Motor neuron (in vitro differentiated cells): ENCODE measurements at regions not wholly inside any gene's neighbourhood (a gene's known extent, or its start where the extent isn't known, plus 50 kb on each side); places are given as distances from the start of the nearest gene placed in this dataset.
"Not testable (repeated sequence)": the region's sequence is repeated elsewhere in the genome, so short reads cannot be mapped to it uniquely, and the experiment has no call there.

Source experiments
- ATAC-seq, 8 experiments: fragments of 200-7000 bp; cut with Tn5 transposase; replicated peaks in 6 of 8; 2 replicates each; pipeline ENCODE4 v1.8.0; 2021; ENCODE audit warnings: mild to moderate bottlenecking in 8 of 8, moderate library complexity in 8 of 8
- H3K27ac ChIP-seq, 2 donors: fragments of 250-450 bp; sonication (Bioruptor Pico); 2 replicates each; pipeline ENCODE4 v1.9.0; 2021; ENCODE audit warnings: antibody characterized with exemption in 2 of 2, mild to moderate bottlenecking in 2 of 2, moderate library complexity in 1 of 2
- H3K4me1 ChIP-seq, 2 donors: fragments of 250-450 bp; sonication (Bioruptor Pico); replicated peaks in 1 of 2; 2 replicates each; pipeline ENCODE4 v1.6.1; 2021; ENCODE audit warnings: antibody characterized with exemption in 2 of 2, mild to moderate bottlenecking in 2 of 2, moderate library complexity in 1 of 2
- H3K4me3 ChIP-seq, 5 donors: fragments of 250-450 bp; sonication (Bioruptor Pico); 2 replicates each; pipeline ENCODE4 v1.9.0; 2021; ENCODE audit warnings: antibody characterized with exemption in 5 of 5, mild to moderate bottlenecking in 5 of 5, moderate library complexity in 4 of 5
- WGBS, 10 experiments: fragments of 450-650 bp; shearing (Covaris generic); methylation state at CpG; one replicate each; pipeline ENCODE4 v1.0.0; 2022; 5-methylcytosine and 5-hydroxymethylcytosine counted together
- in situ Hi-C, 9 experiments: fragments of 400-800 bp; cut with MboI; loops; one replicate each; pipeline ENCODE4 v1.15.0; 2021; ENCODE audit warnings: low sequenced_read_pairs in 9 of 9, low pct_unique_long_range_greater_than_20kb in 2 of 9; ENCODE audit not compliant: unreplicated experiment in 9 of 9

DNA sequence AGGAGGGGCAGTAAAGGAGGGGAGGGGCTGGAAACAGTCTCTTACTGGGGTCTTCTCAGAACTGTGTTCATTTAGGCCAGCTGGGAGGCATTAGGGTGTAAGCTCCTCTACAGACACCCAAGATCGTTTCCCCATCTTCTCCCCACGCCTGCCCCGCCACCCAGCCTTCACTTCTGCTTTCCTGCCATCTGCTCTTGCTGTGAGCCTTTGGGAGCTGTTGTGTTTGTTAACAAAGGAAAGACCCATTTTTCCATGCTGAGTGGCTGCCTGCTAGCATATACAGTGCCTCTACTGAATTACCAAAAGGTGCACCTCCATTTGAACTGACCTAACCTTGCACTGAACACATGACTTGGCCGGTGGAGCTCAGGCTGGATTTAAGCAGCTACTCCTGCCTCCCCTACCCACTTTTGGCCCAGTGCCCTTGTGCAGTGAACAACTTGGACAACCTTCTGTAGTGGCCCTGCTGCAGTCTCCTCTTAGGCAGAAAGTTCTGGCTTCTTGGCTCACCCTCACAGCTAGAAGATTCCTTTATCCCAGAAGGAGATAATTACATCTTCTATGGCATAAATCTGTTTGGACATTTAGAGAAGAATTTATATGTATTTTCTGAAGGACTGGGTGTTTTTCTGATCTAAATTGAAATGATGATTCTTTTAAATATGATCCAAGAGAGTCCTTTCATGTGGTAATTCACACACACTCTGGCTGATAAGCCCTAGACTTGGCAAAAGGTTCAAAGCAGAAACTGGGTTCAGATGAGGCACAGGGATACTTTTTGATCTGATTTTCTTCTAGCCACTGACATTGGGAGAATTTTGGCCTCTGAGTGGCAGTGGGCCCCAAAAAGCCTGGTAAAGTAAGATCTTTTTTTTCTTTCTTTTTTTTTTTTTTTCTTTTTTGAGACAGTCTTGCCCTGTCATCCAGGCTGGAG, 81.9 kb upstream of the HNF1B start:
- in situ Hi-C loops: no loop called here
- Histone ChIP-seq H3K4me1 (peaks cover 0 to 3% of the 10 kb centered on the region in 2 donors), H3K27ac (no peak overlapping the region), H3K4me3 (no peak overlapping the region)
- ATAC-seq: no peak
- 58 to 100% (median 69%) methylated on average over 1 to 4 of the region's 4 CpGs; no CpG with 5 or more reads in 5 of the 10 experiments for WGBS, 10 experiments

DNA sequence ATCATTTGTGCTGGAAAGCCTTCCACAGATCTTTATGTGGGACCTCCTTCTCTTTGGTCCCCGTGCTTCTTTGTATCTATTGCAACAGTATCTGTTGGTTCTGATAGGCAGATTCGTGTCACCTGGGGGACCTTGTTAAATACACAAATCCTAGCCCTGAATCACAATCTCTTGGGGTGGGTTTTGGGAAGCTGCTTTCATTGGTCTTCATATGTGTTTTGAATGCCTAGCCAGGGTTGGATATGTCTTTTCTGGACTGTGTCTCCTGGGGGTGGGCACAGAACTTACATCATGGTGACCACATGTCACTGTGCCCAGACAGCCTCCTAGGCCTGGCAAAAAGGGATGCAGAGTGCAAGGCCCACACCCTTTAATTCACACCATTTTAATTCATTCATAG, 81.0 kb upstream of the HNF1B start:
- Histone ChIP-seq H3K4me1 (peaks cover 0 to 3% of the 10 kb centered on the region in 2 donors), H3K27ac (no peak overlapping the region), H3K4me3 (no peak overlapping the region)
- in situ Hi-C loops: no loop called here
- 40 to 86% (median 43%) methylated on average over 1 to 2 of the region's 2 CpGs; no CpG with 5 or more reads in 5 of the 10 experiments for WGBS, 10 experiments
- ATAC-seq: no peak

DNA sequence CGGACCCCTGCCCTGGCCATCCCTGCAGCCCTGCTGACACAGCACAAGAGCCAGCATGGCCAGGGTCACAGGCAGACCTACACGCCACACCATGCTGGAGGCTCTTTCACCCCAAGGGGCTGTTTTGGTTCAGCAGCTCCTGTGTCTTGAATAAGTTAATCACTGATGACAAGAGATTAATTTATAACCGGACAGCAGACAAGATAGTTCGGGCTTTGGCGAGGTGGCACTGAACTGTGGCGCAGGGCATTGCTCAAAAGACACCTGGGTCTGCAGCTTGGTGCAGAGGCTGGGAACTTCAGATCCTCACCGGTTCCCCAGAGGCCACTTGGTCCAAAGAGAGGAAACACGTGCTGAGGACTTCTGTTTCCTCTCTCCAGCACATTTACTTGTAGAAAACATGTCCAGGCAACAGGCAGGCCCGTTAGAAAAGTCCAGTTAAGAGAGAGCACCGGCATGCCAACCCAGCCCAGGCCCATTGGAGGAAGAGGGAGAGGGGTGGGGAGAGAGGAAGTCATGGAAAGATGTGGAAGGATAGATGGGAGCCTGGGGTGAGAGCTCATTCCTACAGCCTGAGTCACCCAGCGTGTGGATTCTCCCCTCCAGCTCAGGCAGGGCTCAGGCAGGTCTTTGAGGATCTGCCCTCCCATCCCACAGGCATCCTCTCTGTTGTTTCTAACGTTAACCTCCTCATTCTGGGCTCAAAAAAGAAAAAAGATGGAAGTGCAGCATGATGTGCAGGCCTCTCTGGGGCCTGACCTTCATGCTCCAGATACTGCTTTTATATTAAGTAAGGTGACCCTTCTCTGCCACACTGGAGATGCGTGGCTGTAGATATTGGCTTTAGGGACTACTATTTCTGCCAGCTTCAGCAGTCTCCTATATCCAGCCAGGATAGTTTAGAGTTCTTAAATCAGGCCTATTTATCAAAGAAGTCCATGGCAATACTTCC, 80.0 kb upstream of the HNF1B start:
- 0 to 72% (median 50%) methylated on average over 1 to 10 of the region's 13 CpGs; no CpG with 5 or more reads in 3 of the 10 experiments for WGBS, 10 experiments
- in situ Hi-C loops: loop anchor here in 1 of 9 experiments (25.0 kb wide), 1 partner anchor 163 kb away; no protein-coding TSS in a partner anchor

DNA sequence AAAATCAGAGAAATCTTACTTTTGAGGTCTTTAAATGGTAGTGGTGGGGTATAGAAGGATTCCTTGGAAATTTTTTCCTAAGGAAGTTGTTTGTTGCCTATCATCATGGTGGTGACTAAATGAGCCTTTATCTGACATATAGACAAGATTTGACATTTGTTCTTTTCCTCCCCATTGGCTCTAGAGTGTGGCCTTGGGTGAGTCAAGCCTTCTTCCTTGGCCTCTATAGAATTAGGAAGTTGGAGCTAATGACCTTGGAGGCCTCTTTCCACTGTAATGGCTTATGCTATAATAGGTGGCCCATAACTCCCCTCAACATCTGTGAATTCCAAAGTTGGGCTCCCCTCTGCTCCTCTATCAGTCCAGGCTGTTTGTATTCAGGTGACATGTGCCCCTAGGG, 79.1 kb upstream of the HNF1B start:
- no peaks in the 10 kb centered on the region for H3K4me1 ChIP-seq
- in situ Hi-C loops: loop anchor here in 1 of 9 experiments (25.0 kb wide), 1 partner anchor 162 kb away; no protein-coding TSS in a partner anchor
- H3K4me3 ChIP-seq: no peak overlapping the region
- H3K27ac ChIP-seq: no peak overlapping the region
- no peak for ATAC-seq

More for the DNA sequence above, 80.0 kb upstream of the HNF1B start:
- peak; percentile 39 to 93 (median 72) for ATAC-seq
- Histone ChIP-seq H3K4me3 (no peak overlapping the region), H3K27ac (no peak overlapping the region), H3K4me1 (no peaks in the 10 kb centered on the region)

DNA sequence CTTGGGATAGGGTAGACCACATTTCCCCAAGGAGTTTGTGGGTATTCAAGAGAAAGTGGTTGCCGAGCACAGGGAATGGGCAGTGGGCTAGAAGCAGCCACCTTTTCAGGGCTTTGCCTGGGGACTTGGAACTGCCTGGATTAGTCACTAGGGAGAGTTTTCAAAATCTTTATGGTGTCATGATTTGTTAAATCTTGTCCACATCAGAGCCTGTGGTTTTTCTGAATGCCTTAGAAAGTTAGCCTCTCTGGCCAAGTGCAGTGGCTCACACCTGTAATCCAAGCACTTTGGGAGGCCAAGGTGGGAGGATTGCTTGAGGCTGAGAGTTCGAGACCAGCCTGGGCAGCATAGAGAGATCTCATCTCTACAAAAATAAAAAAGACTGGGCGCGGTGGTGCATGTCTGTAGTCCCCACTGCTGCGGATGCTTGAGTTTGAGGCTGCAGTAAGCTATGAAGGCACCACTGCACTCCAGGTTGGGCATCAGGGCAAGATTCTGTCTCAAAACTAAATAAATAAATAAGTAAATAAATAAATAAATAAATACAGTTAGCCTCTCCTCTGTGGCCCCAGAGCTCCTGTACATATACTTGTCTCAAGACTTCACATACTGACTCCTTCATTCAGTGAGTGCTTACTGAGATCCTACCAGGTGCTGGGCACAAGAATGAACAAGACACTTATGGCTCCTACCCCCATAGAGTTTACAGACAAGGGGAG, 76.3 kb upstream of the HNF1B start:
- H3K27ac ChIP-seq: no peak overlapping the region
- in situ Hi-C loops: loop anchor here in 1 of 9 experiments (25.0 kb wide), 1 partner anchor 159 kb away; no protein-coding TSS in a partner anchor
- WGBS, 10 experiments: 21 to 100% (median 83%) methylated on average over 1 to 4 of the region's 5 CpGs; no CpG with 5 or more reads in 2 of the 10 experiments
- no peak overlapping the region for H3K4me3 ChIP-seq
- no peaks in the 10 kb centered on the region for H3K4me1 ChIP-seq
- ATAC-seq: no peak

DNA sequence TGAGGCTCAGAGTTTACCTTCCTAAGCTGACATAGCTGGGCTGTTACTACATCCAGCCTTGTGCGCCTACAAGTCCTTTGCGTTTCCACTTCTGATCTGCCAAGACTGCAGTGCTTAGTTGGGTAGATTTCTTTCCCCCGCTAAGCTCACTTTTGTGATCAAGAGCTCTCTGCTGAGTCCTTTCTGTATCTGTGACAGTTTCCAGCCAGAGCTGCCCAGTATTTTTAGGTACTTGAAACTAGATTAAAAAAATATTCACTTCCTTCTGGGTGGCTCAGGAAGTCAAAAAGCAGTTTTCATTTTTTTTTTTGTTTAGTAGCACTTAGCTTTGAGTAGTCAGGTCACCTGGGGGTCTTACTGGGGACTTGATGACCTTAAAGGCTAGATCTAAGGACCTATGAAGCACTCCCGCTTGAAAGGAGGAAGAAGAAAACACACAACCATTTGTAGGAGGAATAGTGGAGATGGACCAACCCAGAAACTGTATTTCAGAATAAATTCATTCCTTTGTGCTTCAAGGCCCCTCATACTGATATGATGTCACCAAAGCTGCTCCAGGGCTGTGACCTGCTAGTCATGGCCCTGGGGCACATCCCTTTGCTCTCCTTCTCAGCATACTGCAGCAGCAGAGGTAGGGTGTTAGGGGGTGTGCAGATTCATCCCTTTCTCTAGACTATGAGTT, 75.6 kb upstream of the HNF1B start:
- no peaks in the 10 kb centered on the region for H3K4me1 ChIP-seq
- peak in 2 of 8 experiments; percentile 12 to 41 for ATAC-seq
- no peak overlapping the region for H3K4me3 ChIP-seq
- in situ Hi-C loops: loop anchor here in 1 of 9 experiments (25.0 kb wide), 1 partner anchor 158 kb away; no protein-coding TSS in a partner anchor
- H3K27ac ChIP-seq: no peak overlapping the region
- WGBS, 10 experiments: 30 to 100% (median 95%) methylated on average over 1 to 4 of the region's 4 CpGs; no CpG with 5 or more reads in 4 of the 10 experiments

DNA sequence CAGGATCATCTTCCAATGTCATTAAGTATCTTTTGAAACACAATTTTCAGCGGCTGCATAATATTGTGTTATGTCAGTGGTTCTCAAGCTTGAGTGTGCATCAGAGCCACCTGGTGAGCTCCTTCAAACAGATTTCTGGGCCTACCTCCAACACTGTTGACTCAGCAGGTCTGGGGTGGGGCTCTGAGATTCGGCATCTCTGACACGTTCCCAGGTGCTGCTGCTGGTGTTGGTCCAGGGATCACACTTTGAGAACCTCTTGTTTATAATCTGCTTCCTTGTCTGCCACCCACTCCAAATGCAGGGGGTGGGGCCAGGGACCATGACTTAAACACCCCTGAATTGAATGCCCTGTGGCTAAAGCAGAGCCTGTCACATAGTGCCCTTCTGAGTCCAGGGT, 73.8 kb upstream of the HNF1B start:
- WGBS, 10 experiments: 60 to 100% (median 88%) methylated on average over 1 to 3 of the region's 3 CpGs; no CpG with 5 or more reads in 4 of the 10 experiments
- Histone ChIP-seq H3K27ac (no peak overlapping the region), H3K4me1 (no peaks in the 10 kb centered on the region), H3K4me3 (no peak overlapping the region)
- no peak for ATAC-seq
- in situ Hi-C loops: loop anchor here in 1 of 9 experiments (25.0 kb wide), 1 partner anchor 156 kb away; no protein-coding TSS in a partner anchor

DNA sequence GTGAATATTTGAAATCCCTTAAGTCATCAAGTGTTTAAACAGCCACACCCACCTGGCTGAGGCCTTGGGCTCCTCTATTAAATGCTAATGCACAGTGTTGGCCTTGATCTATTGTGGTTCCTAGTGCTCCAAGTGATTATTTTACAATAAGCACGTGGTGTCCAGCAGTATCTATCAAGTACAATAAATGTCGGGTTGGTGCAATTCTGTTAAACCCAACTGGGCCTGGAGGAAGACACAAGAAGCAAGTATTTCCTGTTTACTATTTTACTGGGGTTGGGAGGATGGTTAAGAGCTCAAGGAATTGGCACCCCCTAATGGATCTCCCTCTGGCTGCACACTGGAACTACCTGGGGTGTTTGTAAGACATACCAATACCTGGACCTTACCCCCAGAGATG, 72.1 kb upstream of the HNF1B start:
- 0 to 70% (median 54%) methylated on average over 1 to 2 of the region's 2 CpGs; no CpG with 5 or more reads in 2 of the 10 experiments for WGBS, 10 experiments
- Histone ChIP-seq H3K4me3 (no peak overlapping the region), H3K4me1 (no peaks in the 10 kb centered on the region), H3K27ac (no peak overlapping the region)
- in situ Hi-C loops: loop anchor here in 1 of 9 experiments (25.0 kb wide), 1 partner anchor 155 kb away; no protein-coding TSS in a partner anchor
- ATAC-seq: peak in 3 of 8 experiments; percentile 54 to 89 (median 79)

DNA sequence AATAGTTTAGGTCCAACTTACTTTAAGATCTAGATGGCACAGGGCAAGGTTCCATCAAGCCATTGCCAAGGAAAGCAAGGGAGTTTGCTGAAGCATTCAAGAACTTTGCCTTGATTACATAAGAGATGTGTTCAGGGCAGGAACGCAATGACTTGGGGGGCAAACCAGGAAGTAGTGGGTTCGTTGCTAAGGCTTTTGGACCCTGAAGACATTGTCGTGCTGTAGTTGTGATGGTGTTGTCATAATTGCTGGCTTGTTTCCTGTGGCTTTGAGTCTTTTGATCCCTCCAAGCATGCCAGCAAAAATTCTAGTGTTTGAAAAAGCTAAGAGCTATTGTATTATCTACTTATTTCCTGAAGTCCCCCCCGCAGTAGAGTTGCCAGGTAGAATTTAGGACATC, 70.7 kb upstream of the HNF1B start:
- Histone ChIP-seq H3K4me3 (no peak overlapping the region), H3K4me1 (no peaks in the 10 kb centered on the region), H3K27ac (no peak overlapping the region)
- in situ Hi-C loops: loop anchor here in 1 of 9 experiments (25.0 kb wide), 1 partner anchor 153 kb away; no protein-coding TSS in a partner anchor
- ATAC-seq: no peak
- 55 to 100% (median 89%) methylated on average over 1 to 4 of the region's 4 CpGs; no CpG with 5 or more reads in 1 of the 10 experiments for WGBS, 10 experiments

DNA sequence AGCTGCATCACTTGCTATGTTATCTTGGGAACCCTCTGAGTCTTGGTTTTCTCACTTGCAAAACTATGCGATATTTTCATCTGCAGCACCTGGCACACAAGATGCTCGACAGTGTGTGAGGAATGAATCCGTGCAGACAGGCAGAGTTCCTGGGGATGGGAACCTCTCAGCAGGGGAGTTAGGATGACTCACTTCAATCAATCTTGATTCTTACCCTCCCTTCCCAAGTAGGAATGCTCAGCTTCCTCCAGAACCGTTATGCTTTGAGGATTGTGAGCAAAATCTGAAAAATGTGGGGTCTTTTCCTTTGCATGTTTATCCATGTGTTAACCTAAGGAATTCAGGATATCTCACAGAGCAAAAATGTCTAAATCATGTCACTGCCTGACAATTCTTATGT, 68.9 kb upstream of the HNF1B start:
- no peak overlapping the region for H3K27ac ChIP-seq
- H3K4me1 ChIP-seq: no peaks in the 10 kb centered on the region
- H3K4me3 ChIP-seq: no peak overlapping the region
- peak in 5 of 8 experiments; percentile 78 to 90 (median 82) for ATAC-seq
- in situ Hi-C loops: loop anchor here in 1 of 9 experiments (25.0 kb wide), 1 partner anchor 151 kb away; no protein-coding TSS in a partner anchor
- WGBS, 10 experiments: 0 to 67% (median 21%) methylated on average over 1 to 4 of the region's 4 CpGs; no CpG with 5 or more reads in 4 of the 10 experiments

DNA sequence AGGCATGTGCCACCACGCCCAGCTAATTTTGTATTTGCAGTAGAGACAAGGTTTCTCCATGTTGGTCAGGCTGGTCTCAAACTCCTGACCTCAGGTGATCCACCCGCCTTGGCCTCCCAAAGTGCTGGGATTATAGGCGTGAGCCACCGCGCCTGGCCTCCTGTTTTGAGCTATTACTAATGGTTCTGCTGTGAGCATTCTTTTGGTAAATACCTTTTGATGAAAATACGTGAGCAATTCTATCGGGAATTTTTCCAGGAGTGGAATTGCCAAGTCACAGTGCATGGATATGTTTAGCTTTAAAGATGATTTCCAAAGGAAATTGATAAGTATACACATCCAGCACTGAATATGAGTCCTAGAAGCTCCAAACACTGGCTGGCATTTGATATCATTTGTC, 64.0 kb upstream of the HNF1B start:
- not testable (repeated sequence) for H3K4me3 ChIP-seq, H3K27ac ChIP-seq, ATAC-seq, H3K4me1 ChIP-seq
- WGBS, 10 experiments: 21 to 100% (median 79%) methylated on average over 2 to 5 of the region's 7 CpGs; no CpG with 5 or more reads in 2 of the 10 experiments
- in situ Hi-C loops: loop anchor here in 1 of 9 experiments (25.0 kb wide), 1 partner anchor 147 kb away; no protein-coding TSS in a partner anchor
